Fibroblast of villous mesenchyme (primary cell): ENCODE measurements at regions not wholly inside any gene's neighbourhood (a gene's known extent, or its start where the extent isn't known, plus 50 kb on each side); places are given as distances from the start of the nearest gene placed in this dataset.

Source experiments
- DNase-seq: peaks from one replicate; pipeline ENCODE4 v3.0.0-alpha.2; 2010; ENCODE audit warnings: low read depth
- H3K4me3 ChIP-seq: 2 replicates; pipeline ENCODE4 v1.5.1; 2011; ENCODE audit warnings: low read depth, mild to moderate bottlenecking, low read length
- TF ChIP-seq, protein P1 (sequence below): IDR thresholded peaks from 2 replicates; pipeline ENCODE4 v1.5.1; 2012; ENCODE audit warnings: low read depth, mild to moderate bottlenecking, low read length; ENCODE audit not compliant: insufficient read depth

DNA sequence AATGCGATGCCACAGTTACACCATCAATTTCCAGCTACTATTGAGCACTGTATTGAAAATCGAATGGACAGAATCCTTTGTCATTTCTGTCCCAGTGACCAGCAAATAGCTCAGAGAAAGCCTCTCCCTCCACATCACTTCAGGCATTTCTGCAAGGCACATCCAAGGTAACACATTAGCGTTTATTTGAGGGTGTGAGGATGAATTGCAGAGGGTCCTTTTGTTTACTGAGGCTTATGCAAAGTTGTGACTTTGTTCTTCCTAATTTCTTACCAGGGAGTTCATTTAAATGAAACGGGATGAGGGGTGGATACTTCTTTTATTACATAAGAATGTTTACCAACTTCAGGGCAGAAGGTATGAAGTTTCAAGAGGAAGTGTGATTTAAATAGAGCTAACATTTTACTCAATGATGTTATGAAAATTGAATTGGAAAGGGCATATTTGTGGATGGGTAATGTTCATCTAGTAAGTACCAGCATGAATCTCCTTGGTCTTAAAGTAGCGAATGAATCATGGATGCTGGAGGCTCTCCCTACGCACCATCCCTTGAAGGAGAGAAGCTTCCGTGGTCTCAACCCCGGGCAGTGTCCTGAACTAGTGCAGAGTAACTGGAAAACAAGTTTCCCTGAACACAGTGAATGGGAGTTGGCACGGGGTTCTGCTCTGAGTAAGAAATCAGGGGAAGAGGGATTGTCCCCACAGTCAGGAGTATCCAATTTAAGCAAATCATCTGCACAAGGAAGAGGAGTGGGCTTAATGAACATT is 756.5 kb downstream of the GALR1 start:
- no peak overlapping the region for H3K4me3 ChIP-seq
- DNase-seq = no peak
- TF ChIP-seq, protein P1, sequence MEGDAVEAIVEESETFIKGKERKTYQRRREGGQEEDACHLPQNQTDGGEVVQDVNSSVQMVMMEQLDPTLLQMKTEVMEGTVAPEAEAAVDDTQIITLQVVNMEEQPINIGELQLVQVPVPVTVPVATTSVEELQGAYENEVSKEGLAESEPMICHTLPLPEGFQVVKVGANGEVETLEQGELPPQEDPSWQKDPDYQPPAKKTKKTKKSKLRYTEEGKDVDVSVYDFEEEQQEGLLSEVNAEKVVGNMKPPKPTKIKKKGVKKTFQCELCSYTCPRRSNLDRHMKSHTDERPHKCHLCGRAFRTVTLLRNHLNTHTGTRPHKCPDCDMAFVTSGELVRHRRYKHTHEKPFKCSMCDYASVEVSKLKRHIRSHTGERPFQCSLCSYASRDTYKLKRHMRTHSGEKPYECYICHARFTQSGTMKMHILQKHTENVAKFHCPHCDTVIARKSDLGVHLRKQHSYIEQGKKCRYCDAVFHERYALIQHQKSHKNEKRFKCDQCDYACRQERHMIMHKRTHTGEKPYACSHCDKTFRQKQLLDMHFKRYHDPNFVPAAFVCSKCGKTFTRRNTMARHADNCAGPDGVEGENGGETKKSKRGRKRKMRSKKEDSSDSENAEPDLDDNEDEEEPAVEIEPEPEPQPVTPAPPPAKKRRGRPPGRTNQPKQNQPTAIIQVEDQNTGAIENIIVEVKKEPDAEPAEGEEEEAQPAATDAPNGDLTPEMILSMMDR = no peak

DNA sequence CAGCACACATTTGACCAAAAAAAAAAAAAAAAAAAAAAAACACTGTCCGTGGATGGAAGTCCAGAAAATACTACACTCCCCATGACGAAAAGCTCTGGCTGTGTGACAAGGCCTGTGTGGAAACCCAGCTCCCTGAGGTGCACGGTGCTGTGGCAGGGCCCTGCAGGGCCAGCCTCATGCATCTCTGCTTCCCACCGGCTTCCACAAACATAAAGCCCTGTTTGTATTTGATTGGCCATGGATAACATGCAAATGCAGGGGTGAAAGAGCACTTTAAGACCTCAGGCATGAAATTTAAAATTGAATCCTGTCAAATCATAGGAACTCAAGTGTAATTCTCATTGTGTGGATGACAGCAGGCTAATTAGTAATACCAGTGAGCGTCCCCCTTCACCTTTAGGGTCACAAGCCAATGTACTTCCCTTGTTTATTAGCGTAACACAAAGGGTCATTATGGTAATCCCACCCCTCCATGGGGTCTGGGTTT is 757.2 kb downstream of the GALR1 start:
- TF ChIP-seq, protein P1 = no peak
- no peak overlapping the region for H3K4me3 ChIP-seq
- no peak for DNase-seq

DNA sequence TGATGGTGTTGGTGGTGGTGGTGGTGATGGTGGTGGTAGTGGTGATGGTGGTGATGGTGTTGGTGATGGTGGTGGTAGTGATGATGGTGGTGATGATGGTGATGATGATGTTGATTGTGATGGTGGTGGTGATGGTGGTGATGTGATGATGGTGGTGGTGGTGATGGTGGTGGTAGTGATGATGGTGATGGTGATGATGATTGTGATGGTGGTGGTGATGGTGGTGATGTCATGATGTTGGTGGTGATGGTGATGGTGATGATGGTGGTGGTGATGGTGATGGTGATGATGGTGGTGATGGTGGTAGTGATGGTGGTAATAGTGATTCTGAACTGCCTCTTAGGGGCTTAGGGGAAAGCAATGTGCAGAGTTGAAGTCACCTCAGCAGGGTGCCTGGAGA is 760.7 kb downstream of the GALR1 start:
- H3K4me3 ChIP-seq = no peak overlapping the region
- TF ChIP-seq, protein P1 = no peak
- DNase-seq = no peak

DNA sequence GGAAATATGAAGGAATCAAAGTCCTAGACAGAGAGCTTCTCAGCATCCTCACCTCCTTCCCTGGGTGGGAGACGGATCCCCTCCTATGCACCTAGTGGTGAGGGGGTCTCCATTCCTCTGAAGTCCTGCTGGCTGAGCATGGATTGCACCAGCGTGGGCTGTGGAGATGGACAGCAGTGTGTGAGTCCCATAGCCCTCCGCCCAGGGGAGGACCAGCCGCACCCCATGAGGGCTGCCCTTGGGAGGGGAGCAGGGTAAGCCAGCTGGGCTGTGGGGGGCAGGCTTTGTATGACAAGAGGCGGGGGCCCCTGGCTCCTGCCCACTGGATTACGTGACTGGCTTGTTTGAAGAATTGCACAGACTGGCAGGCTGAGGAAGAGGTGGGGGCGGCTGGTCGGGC is 768.2 kb downstream of the GALR1 start:
- no peak for DNase-seq
- TF ChIP-seq, protein P1 = no peak
- no peak overlapping the region for H3K4me3 ChIP-seq

DNA sequence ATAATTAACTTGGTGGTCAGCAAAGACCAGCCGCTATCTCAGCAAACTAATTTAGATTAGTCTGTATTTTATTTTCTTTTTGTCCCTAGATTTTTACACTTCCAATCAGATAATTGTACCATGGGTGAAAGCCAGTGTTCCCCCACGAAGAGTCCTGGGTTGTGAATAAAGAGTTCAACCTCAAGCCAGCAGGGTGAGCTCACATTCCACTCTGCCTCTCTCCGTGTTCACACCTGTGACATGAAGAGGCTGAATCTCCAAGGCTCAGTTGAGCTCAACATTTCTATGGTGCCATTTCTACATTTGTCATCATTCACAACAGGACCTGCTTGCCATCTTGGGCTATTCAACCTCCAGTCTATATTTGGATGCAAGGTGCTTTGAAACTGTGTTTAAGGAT is 771.5 kb downstream of the GALR1 start:
- no peak overlapping the region for H3K4me3 ChIP-seq
- TF ChIP-seq, protein P1 = no peak
- no peak for DNase-seq

DNA sequence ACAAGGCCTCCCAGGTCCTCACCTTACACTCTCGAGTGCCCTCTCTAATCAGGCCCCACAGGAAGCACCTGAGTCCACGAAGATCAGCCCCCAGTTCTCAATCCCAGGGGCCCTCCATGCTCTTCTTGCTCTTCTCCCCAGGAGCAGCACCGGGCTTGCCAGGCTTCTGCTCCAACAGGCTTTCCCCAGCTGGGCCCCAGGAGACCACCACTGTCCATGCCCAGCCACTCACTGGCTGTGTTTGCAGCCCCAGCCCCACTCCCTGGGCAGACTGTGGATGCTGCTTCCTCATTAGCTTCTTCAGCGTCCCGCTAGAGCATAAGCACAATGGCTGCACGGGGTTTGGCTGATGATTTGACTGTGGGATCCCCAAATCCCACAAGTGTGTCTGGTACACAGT is 781.9 kb downstream of the GALR1 start:
- DNase-seq = no peak
- TF ChIP-seq, protein P1 = no peak
- H3K4me3 ChIP-seq = no peak overlapping the region

DNA sequence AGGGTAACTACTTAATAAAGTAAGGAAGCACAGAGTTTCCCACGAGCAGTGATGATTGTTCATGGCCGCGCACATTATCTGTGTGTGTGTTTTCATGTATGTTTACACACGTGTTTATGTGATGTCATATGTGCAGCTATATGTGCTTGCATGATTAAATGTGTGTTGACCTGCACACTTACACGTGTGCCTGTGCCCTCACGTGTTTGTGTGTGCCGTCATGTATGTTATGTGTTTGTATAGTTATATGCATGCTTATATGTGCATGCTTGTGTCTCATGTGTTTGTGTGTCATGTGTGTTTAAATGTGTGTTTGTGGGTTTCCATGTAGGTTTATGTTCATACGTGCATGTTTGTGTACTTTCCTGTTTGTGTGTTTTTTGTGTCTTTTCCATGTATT is 782.3 kb downstream of the GALR1 start:
- TF ChIP-seq, protein P1 = no peak
- DNase-seq = no peak
- no peak overlapping the region for H3K4me3 ChIP-seq
